ENCODE measurements at regions not wholly inside any gene's neighbourhood (a gene's known extent, or its start where the extent isn't known, plus 50 kb on each side); places are given as distances from the start of the nearest gene placed in this dataset.

GRCh38 chr2:172233987-172234715 is 131.5 kb upstream of the DLX2 start:
- TF ChIP-seq CTCF (IDR thresholded peaks at IDR 0.05): no peak
- Histone ChIP-seq H3K4me1 (peaks cover 0 to 13% (median 11%) of the 10 kb centered on the region in 4 donors), H3K27me3 (peaks cover 0 to 33% of the 10 kb centered on the region in 2 donors), H3K36me3 (no peaks in the 10 kb centered on the region), H3K9me3 (no peaks in the 10 kb centered on the region), H3K27ac (no peak overlapping the region), H3K4me3 (no peak overlapping the region)
- intact Hi-C loops (cut with DNase I; ENCODE audit: low total_unique reads): no loop called here
- no peak for DNase-seq

GRCh38 chr2:172234716-172235691 is 132.3 kb upstream of the DLX2 start:
- no peak for DNase-seq
- Histone ChIP-seq H3K4me3 (peak overlapping the region; percentile 28), H3K27ac (no peak overlapping the region), H3K27me3 (peaks cover 0 to 34% of the 10 kb centered on the region in 2 donors), H3K36me3 (no peaks in the 10 kb centered on the region), H3K9me3 (no peaks in the 10 kb centered on the region), H3K4me1 (peaks cover 0 to 13% (median 11%) of the 10 kb centered on the region in 4 donors)
- intact Hi-C loops (cut with DNase I; ENCODE audit: low total_unique reads): no loop called here
- no peak for TF ChIP-seq CTCF (IDR thresholded peaks at IDR 0.05)

GRCh38 chr2:172239944-172240590 is 137.4 kb upstream of the DLX2 start:
- no peak overlapping the region for H3K4me3 ChIP-seq
- no peak for TF ChIP-seq CTCF (IDR thresholded peaks at IDR 0.05)
- no peak for DNase-seq
- no peaks in the 10 kb centered on the region for H3K9me3 ChIP-seq
- no peak overlapping the region for H3K27ac ChIP-seq
- no peaks in the 10 kb centered on the region for H3K36me3 ChIP-seq
- peaks cover 0 to 28% of the 10 kb centered on the region in 2 donors for H3K27me3 ChIP-seq
- intact Hi-C loops (cut with DNase I; ENCODE audit: low total_unique reads): loop anchor here (1.0 kb wide), 1 partner anchor 83 kb away; no protein-coding TSS in a partner anchor
- H3K4me1 ChIP-seq: peaks cover 0 to 6% (median 4%) of the 10 kb centered on the region in 4 donors

- H3K4me3 ChIP-seq: no peak overlapping the region
- no peak for DNase-seq
- peaks cover 0 to 16% of the 10 kb centered on the region in 2 donors for H3K27me3 ChIP-seq
- H3K4me1 ChIP-seq: no peaks in the 10 kb centered on the region
- no peaks in the 10 kb centered on the region for H3K9me3 ChIP-seq
- H3K27ac ChIP-seq: no peak overlapping the region
- TF ChIP-seq CTCF (IDR thresholded peaks at IDR 0.05): no peak
- intact Hi-C loops (cut with DNase I; ENCODE audit: low total_unique reads): no loop called here
- no peaks in the 10 kb centered on the region for H3K36me3 ChIP-seq
These were observed 138.5 kb upstream of the DLX2 start for GRCh38 chr2:172241222-172241621.

- H3K27me3 ChIP-seq: peaks cover 0 to 10% of the 10 kb centered on the region in 2 donors
- no peaks in the 10 kb centered on the region for H3K9me3 ChIP-seq
- DNase-seq: no peak
- intact Hi-C loops (cut with DNase I; ENCODE audit: low total_unique reads): no loop called here
- no peaks in the 10 kb centered on the region for H3K36me3 ChIP-seq
- no peak overlapping the region for H3K27ac ChIP-seq
- no peaks in the 10 kb centered on the region for H3K4me1 ChIP-seq
- TF ChIP-seq CTCF (IDR thresholded peaks at IDR 0.05): no peak
- no peak overlapping the region for H3K4me3 ChIP-seq
These were observed 139.8 kb upstream of the DLX2 start for GRCh38 chr2:172242471-172242870.

Data from tibial artery (tissue), 4 donors.